DMS114 treated with DMSO at 0.1 percent for 48 hours (cell line): ENCODE measurements at regions not wholly inside any gene's neighbourhood (a gene's known extent, or its start where the extent isn't known, plus 50 kb on each side); places are given as distances from the start of the nearest gene placed in this dataset.

ENCODE experiments used
- DNase-seq: peaks from one replicate; lab custom pipeline; 2025; ENCODE audit not compliant: unreplicated experiment; lab: John Stamatoyannopoulos, UW

DNA sequence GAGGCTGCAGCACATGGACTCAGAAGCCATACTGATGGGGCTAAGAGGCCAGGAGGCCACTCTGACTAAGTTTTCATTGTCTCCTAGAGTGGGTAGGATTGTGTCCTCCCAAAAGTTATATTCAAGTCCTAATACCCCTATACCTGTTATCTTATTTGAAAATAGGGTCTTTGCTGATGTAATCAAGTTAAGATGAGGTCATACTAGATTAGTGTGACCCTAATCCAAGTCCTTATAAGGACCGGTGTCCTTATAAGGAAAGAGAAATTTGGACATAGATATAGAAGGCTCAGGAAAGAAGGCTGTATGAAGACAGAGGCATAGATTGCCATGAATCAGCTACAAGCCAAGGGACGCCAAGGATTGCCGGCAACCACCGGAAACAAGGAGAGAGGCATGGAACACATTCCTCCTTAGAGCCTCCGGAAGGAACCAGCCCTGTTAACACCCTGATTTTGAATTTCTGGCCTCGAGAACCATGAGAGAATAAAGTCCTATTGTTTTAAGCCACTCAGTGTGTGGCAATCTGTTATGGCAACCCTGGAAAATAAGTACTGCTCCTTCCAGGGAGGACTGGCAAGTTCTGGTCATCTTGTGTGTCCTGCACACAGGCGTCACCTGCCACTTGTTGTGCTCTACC, 157.0 kb downstream of the EMX2 start:
- no peak for DNase-seq

DNA sequence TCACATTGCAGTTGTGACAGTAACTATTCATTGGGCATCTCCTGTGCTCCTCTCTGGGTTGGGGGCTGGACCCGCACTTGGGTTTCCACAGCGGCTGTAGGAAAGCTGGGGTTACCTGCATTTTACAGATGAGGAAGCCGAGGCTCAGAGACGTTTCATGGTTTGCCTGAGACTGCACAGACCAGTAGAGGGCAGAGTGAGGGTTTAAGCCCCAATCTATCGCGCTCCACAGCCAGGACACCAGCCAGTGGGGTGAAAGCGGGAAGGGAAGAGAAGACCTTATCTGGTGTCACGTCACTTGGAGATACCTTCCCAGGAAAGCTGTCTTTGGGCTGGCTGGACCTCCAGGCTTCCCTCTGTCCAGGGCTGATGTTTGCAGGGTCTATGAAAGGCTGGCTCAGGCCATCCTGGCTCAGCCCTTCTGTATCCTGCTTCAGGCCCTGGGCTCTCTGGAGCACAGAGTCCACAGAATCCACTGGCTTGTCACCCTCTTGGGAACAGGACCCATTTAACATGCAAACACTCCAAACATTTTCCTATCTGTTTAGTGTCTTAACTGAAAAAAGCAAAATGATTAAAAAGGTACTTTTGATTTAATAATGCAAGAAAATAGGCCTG, 167.7 kb downstream of the EMX2 start:
- DNase-seq, result no peak

DNA sequence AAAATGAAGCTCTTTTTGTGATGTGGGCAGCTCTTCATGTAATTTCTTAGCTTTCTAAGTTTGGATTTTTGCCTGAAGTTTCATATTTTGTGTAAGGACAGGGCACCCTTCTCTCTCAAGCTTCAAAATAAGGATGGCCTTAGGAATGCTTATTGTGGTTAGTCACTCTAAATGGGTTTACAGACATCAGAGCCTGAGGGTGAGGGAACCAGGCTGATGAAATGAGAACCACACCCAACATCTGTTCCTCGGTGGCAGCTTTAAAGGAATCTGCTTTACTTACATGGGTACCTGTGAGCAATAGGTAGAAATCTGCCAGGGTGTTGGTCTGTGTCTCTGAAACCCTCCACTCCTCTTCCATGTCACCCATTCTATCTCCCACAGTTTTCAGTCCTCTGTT, 174.3 kb downstream of the EMX2 start:
- DNase-seq, result no peak

DNA sequence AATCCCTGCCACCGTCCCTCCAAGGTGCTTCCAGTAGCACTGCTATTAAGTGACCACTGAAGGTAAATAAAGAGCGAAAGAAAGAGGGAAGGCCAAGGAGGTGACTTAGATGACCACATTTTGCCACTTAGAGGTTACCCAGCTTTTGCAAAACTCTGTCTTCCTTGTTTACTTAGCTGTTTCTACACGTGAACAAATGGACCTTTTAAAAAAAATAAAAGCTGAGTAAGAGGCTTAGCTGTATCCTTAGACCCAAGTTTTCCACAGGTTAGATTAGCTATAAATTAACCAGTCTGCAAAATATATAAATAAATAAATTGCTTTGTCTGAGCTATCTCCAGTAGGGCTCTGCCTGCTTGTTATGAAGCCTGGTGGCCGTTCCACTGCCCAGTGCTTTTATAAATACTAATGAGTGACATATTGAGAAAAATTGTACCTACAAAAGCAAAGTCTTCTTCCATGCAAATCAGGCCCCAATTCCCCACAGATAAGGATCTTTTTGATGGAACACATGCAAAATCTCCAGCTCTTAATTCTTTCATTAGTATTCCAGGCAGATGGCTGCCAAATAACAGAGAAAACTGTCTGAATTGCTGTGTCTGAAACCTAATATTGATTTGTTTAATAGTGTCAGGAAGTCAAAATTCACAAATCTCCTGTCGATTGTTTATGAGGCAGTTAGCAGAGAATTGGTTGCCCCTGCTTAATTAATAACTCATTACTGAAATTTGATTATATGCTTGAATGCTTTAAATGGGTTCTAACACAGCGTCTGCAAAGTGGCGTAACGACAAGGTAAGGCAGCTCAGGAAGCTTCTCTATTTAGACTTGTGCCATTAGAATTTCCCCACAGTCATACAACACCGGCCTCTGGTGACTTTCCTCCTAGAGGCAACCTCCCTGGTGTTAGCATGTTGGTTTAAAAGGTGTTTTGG, 176.7 kb downstream of the EMX2 start:
- no peak for DNase-seq

DNA sequence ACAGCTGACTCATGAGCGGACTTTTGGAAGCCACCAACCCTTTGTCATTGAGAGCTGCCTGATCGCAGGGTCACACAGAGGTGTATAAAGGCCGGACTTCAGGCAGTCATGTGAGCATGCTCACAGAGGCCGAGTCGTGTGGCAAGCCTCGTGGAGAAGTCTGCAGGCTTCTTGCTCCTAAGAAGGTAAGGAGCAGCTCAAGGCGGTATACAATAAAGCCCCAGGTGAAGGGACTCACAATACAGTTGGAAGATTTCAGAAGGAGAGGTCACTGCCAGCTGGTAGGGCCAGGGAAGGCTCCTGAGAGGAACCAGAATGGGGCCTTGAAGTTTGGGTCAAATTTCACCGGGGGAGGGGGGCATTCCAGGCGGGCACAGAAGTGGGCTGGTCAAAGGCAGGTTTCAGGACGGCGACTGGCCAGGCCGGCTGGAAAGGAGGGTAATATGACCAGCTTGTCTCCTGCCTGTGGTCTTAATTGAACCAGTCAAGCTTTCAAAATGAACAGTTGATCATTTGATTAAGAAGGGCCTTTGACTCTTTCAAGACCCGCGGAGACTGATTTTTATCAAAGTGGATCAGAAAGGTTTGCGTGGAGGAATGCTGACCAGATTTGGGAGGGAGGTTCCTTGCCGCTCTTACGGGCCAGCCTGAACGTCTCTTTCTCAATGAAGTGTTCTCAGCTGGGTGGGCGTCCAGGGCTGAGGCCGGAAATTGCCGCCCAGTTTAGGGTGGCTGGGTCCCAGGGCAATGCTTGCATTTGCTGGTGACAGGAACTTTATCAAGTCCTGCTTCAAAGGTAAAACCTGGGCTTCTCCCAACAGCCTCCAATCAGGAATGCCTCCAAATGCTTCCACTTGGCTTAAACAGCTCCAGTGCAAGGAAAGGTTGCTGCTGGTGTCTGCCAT, 178.6 kb downstream of the EMX2 start:
- no peak for DNase-seq

DNA sequence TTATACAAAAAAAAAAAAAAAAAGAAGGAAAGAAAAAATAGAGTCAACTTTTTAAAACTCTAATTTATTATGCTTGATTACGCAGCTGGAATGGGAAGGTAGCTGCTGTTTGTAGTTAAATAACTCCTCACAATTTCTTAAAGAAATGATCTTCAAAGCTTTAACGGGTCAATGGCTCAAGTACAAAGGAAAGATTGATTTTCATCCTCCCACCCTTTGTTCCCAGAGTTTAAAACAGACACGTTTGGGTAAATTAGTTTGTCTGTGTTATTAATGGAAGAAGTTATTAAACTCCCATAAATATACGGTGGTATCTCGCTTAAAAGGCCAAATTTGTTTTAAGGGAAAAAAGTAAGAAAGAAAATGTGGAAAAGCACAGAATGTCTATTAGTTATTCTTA, 179.3 kb downstream of the EMX2 start:
- no peak for DNase-seq

DNA sequence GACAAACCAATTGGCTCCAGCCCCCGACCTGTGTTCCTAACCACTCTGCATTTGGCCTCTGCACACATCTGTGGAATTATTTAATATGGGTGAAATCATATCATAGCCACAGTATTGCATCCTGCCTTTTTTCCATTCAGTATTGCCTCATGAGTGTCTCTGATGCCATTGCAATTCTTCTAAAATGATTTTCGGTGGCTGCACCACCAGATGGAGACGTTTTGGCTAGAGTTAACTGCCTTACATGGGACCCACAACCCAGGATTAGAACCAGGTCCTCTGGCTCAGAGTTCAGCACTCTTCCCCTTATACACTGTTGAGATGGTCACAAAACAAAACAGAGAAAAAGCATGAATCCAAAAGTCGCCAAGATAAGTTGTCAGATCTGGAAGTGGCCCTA, 180.8 kb downstream of the EMX2 start:
- no peak for DNase-seq

DNA sequence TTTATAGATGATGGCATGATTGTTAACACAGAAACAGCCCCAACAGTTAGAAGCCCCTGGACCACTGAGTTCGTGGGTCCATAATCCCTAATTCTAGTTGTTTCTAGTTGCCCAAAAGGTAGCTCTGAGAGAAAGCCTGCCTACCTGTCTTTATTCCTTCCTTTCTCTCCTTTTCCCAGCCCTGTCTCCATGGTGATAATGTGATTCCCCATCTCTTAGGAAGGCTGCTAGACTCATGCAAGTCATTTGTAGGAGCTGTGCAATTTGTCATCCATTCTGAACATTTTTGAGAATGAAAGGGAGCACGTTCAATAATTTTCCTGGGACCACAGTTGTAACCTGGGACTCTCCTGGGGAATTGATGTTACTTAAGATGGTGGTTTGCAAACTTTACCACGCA, 183.4 kb downstream of the EMX2 start:
- DNase-seq, result no peak

DNA sequence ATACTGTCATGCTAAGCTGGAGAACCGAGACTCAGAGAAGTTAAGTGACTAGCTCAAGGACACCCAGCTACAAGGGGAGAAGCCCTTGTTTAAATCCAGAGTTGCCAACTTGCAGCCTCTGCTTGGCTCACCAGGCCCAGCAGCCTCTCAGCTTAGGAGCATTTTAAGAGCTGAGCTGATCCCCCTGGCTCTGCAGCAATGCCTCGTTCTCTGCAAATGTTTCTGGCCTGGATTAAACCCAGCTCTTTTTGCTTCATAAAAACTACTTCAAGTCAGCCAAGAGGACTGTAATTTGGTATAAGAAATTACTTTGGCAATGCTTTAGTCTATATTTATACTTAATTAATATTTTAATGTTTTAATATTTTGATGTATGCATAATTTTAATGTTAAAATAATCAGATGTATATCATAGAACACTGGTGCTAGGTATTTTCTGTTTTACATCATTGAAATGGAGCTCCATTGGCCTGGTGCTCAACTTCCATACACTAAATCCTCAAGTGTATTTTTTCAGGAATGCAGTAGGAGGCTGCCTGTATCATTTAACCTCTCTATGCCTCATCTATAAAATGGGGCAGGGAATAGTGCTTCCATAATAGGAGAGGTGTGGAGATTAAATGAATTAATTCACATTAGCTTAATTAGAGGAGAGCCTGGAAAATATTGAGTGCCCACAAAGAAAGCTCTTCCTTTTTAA, 184.2 kb downstream of the EMX2 start:
- no peak for DNase-seq

DNA sequence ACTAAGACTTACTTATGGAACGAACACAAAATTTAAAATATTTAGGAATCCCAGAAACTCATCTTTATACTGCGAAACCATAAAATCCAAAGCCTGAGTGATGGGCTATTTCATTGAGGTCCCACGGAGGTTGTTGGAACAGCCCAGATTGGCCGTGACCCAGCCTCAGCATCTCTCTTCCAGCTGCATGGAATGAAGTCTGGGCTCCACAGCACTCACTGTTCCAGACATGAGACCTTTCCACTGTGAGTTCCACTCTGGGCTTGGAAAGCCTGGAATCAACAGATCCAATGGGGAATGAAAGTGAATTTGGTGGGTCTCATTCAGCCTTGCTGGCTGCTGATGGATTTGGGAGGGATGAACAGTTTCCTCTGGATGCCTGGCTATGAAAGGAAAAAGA, 184.9 kb downstream of the EMX2 start:
- no peak for DNase-seq

DNA sequence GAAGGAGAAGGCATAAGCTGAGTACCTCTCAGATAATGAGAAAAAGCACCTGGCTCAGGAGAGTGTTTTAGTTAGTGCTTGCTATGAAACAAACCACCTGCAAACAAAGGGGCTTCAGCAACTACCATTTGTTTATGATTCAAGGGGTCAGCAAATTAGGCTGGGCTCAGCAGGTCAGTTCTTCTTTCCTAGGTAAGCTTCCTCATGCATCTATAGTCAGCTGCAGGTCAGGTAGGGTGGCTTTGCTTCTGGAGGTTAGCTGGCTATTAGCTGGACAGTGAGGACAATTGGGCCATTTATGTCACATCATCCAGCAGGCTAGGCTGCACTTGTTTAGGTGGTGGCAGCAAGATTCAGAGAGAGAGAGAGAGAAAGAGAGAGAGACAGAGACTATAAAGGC, 185.5 kb downstream of the EMX2 start:
- no peak for DNase-seq

DNA sequence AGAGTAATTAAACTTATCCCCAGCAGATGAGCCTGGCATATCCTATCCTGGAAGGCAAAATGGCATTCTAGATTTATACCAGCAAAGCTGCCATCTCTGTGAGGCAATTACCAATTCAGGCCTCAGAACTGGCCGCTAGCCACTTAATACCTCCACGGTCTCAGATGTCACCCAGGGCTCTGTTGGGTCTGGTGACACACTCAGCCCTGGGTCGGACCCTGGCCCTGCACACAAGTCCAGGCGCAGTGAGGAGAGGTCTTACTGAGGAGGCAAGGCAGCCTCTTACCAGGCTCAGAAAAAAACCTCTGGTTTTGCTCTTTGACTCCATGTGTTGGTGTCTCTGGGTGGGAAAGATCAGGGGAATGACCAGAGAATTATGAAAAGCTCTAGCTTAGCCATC, 186.6 kb downstream of the EMX2 start:
- DNase-seq, result no peak

DNA sequence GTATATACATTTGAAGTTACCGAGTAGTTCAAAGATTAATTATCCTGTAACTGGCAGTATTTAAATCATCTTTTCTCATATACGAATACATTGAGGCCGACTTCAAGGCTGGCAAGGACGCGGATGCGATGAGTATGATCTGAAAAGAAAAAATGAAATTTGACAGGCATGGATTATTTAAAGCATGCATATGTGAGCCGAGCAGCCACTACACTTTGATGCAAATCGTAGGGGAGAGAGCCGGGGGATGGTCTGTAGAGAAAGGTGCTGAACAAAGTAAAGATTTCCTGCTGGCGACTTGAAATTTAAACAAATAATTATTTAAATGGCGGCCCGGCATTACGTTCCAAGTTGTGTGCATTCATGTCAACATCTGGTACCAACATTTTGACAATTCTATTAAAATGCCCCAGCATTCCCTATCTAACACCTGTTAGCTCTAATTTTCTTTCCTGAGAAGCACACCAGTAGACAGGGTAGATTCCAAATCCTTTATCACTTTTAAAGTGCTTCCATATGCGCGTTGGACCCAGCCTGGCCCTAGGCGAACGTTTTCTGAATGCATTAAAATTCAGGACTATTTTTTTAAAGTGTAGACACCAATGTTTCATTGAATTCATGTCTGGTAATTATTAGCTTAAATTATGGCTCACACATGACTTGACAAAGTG, 188.7 kb downstream of the EMX2 start:
- DNase-seq, result no peak

DNA sequence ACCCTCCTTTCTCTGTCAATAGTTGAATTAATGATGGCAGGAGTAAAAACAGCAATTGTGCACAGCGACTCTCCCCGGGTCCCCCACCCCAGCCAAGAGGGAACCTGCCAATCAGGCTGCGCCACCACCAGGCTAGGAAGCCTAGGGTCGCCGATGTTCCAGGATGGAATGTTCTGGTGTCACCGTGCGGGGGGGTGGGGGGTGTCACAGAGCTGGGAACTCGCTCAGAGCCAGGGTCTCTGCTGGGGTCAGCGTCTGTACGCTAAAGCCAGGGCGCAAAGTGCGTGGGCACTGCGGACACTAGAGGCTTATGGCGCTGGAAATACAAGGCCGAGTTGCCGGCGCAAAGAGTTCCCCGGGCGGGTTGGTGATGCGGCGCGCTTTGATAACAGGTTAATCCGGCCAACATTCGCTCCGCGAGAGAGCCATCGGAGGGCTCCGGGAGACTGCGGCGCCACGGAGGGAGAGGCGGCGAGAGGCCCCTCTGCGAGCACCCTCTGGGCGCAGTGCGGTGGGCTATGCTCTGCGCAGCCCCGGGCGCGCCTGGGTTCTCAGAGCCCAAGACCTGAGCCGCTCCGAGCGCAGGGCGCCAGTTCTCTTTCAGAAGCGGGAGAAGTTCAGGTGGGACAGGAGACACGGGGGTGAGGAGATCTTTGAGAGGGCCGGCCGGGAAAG, 192.3 kb downstream of the EMX2 start:
- DNase-seq, result no peak

DNA sequence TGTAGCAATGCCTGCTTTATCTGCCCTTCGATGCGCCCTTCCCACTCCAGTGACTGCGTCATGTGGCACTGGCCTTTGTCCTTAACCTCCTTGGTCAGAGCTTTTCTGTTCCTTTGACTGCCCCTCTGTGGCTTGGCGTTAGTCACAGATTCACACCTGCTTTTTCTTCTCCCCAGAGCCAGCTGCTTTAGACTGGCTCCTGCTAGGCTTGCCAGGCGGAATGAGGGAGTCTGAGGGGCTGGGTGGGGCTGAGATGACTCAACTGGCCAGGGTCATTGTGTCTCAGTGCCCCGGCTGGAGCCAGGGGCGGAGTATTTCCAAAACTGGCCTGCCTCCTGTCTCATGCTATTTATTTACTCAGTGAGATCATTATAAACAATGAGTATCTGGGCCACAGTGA, 194.1 kb downstream of the EMX2 start:
- DNase-seq, result no peak

DNA sequence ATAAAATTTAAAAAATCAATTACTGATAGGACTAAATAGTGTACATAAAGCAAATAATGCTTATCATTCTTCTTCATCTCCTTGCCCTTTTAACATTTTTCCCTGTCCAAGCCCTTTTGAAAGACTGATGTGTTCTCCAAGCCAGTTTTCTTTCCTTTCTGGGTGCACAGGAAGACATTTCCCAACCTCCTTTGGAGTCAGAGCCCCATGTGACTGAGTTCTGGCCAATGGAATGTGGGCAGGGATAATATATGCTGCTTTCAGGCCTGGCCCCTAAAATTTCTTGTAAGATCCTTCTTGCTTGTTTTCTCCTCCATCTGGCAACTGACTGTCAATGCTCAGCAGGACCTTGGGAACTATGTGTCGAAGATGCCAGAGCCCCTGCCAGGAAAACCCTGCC, 197.5 kb downstream of the EMX2 start:
- no peak for DNase-seq

DNA sequence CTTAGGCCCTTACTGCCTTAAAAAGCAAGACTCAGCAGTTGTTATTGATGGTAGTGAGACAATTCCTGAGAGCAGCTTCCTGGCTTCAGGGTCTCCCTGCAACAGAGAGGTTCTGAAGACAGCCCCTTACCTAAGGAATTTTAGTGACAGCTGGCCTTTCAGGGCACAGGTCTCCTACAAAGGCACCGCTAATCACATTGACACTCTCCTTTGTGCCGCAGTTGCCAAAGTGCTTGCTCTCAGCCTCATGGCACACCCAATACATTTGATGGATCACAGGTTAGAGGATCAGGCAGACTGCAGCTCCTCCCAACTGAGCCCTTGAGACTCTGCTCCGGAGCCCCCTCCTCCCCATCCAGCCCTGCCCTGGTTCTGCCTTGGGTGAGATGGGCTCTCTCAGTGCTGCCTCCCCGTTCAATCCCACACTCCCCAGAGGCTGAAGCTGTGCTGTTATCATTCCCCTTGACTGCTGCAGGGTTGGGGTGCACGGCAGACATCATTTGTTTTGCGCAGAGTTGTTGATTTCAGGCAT, 198.2 kb downstream of the EMX2 start:
- no peak for DNase-seq

DNA sequence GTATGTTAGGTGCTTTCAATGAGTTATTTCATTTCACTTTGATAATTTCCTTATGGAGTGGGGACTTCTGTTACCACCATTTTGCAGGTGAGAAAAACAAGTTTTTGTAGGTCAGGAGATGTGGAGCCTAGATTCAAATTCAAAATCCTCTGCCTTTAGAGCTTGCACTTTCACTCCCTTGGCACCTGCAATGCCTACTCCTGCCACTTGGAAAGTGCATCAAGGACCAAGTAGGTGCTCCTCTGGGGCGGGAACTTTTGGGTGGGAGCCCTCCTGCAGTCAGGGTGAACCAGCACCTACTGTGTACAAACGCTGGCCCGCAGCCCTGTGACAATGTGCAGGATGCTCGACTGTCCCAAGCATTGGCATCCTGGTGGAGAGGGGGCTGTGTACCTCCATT, 199.0 kb downstream of the EMX2 start:
- no peak for DNase-seq

DNA sequence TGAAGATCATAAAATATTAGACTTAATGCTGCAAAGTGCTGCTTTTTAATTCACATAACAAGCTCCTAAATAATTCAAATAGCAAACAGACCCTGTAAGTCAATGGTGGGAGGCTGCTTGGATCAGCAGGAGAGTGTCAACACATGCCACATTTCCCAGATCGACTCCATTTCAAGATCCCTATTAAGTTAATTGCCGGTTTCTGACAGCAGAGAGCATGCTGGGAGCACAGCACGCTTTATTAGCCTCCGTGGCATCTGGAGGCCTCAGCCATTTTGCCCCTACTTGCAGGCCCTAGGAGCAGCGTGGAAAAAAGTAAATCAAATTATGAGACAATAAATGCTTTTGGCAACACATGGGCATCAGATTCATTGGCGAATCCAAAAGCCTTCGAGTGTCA, 201.0 kb downstream of the EMX2 start:
- no peak for DNase-seq
